Heart left ventricle (tissue), 13 donors: ENCODE measurements at regions not wholly inside any gene's neighbourhood (a gene's known extent, or its start where the extent isn't known, plus 50 kb on each side); places are given as distances from the start of the nearest gene placed in this dataset.

Source experiments
- CTCF ChIP-seq, 12 donors: fragments of 200-600 bp; sonication (generic) in 4 of 12; IDR thresholded peaks; one replicate each; pipeline versions ENCODE4 v1.5.0 to v1.8.0; 2018 to 2022; ENCODE audit warnings: antibody characterized with exemption in 12 of 12, mild to moderate bottlenecking in 5 of 12
- POLR2A ChIP-seq, 2 donors: fragments of 450-650 bp; IDR thresholded peaks; one replicate each; pipeline ENCODE4 v1.6.1; 2017; ENCODE audit warnings: antibody characterized with exemption in 2 of 2, mild to moderate bottlenecking in 2 of 2, moderate library complexity in 2 of 2
- donor health status: ischemic (EF 13 %, LVEDD 7.1; RV severe dilation, severe dysfunction).
- donor health status: DM: no; HTN: yes; CAD: no.
- donor health status: DM: no; HTN: no; CAD: no.
- donor health status: ischemic (EF 25% LVEDD 6.9; RV normal size, moderate dysfunction).
- donor health status: ischemic (EF 25% LVEDD 5.7; RV mildly dilated, moderate dysfunction).
- donor health status: ischemic (EF 35%, LVEDD 5.7; RV mildly dilated, moderate dysfunction).
- donor health status: nonischemic (EF 11% LVEDD 7.7; RV severe dilation, severe dysfunction).
- donor health status: DM: yes; HTN: yes; CAD: no.
- donor health status: PGD.
- donor health status: ischemic (EF 29% LVEDD 5.4; RV normal size, mild dysfunction).
- donor health status: nonischemic (EF 23%, LVEDD 6.1; RV moderate dilation, normal function).

GRCh38 chr2:64361151-64361938 is 92.6 kb upstream of the LGALSL start:
- TF ChIP-seq CTCF (IDR thresholded peaks at IDR 0.05) (no peak), POLR2A (IDR thresholded peaks at IDR 0.05) (no peak)
